Adrenal gland (tissue), 5 donors: ENCODE measurements at regions not wholly inside any gene's neighbourhood (a gene's known extent, or its start where the extent isn't known, plus 50 kb on each side); places are given as distances from the start of the nearest gene placed in this dataset.

Experiments used
- CTCF ChIP-seq, 6 experiments: fragments of 450-650 bp in 4 of 6; fragments of 200-600 bp in 2 of 6; sonication (generic) in 1 of 6; IDR thresholded peaks; 1 replicate in 5 of 6; 2 replicates in 1 of 6; pipeline versions ENCODE4 v1.5.1 to v1.8.0; 2016 to 2021; ENCODE audit warnings: antibody characterized with exemption in 6 of 6, mild to moderate bottlenecking in 2 of 6, moderate library complexity in 1 of 6
- POLR2A ChIP-seq, 2 donors: fragments of 450-650 bp; IDR thresholded peaks; one replicate each; pipeline ENCODE4 v1.6.1; 2017; ENCODE audit warnings: antibody characterized with exemption in 2 of 2, mild to moderate bottlenecking in 2 of 2, moderate library complexity in 1 of 2
- donor health status: DM: no; HTN: no; CAD: no.

- TF ChIP-seq CTCF (IDR thresholded peaks at IDR 0.05) (no peak), POLR2A (IDR thresholded peaks at IDR 0.05) (no peak)
These were observed 500.6 kb downstream of the QKI start for GRCh38 chr6:163915131-163915530.
